ENCODE measurements at regions not wholly inside any gene's neighbourhood (a gene's known extent, or its start where the extent isn't known, plus 50 kb on each side); places are given as distances from the start of the nearest gene placed in this dataset.
"Not testable (repeated sequence)": the region's sequence is repeated elsewhere in the genome, so short reads cannot be mapped to it uniquely, and the experiment has no call there.

DNA sequence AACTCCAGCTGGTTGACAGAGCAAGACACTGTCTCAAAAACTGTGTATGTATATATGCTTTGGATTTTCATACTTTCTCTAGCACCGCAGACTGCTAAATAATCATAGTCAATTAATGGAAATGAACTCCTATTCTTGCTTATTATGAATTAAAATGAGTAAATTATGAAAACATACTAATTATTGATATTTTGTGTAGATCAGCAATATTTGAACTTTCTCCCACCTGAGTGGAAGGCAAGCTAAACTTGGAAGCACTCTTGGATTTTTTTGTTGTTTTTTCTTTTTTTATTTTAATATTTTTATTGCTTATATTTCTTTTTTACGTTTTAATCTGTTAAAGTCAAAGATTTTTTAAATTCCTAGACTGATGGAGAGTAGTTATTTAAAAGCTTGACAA, 201.7 kb downstream of the CDRT15L2 start:
- H3K36me3 ChIP-seq (ENCODE audit: low read depth), result no peaks in the 10 kb centered on the region
- no peak overlapping the region for H2AFZ ChIP-seq
- no peak for DNase-seq
- H3K27ac ChIP-seq, result no peak overlapping the region
- ChIA-PET CTCF (no interaction called here), POLR2A (ENCODE audit: unreplicated experiment) (interaction anchor here (0.6 kb wide), 2 partner anchors 13 to 16 kb away, joined by 5 to 9 read pairs; no protein-coding TSS in a partner anchor)
- no peaks in the 10 kb centered on the region for H3K9me3 ChIP-seq (ENCODE audit: insufficient read depth, low read depth)
- no peaks in the 10 kb centered on the region for H3K4me1 ChIP-seq (replicated peaks; ENCODE audit: insufficient read depth)
- no peak for TF ChIP-seq EZH2 (IDR thresholded peaks at IDR 0.05; ENCODE audit: low read depth)
- TF ChIP-seq, protein P1, sequence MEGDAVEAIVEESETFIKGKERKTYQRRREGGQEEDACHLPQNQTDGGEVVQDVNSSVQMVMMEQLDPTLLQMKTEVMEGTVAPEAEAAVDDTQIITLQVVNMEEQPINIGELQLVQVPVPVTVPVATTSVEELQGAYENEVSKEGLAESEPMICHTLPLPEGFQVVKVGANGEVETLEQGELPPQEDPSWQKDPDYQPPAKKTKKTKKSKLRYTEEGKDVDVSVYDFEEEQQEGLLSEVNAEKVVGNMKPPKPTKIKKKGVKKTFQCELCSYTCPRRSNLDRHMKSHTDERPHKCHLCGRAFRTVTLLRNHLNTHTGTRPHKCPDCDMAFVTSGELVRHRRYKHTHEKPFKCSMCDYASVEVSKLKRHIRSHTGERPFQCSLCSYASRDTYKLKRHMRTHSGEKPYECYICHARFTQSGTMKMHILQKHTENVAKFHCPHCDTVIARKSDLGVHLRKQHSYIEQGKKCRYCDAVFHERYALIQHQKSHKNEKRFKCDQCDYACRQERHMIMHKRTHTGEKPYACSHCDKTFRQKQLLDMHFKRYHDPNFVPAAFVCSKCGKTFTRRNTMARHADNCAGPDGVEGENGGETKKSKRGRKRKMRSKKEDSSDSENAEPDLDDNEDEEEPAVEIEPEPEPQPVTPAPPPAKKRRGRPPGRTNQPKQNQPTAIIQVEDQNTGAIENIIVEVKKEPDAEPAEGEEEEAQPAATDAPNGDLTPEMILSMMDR (conservative IDR thresholded peaks at IDR 0.05), result no peak
- intact Hi-C loops (cut with micrococcal nuclease; ENCODE audit: unreplicated experiment), result no loop called here
- no peaks in the 10 kb centered on the region for H4K20me1 ChIP-seq (ENCODE audit: insufficient read depth)
- no peaks in the 10 kb centered on the region for H3K79me2 ChIP-seq (ENCODE audit: low read depth)
- H3K9me2 ChIP-seq (ENCODE audit: insufficient read depth), result no peaks in the 10 kb centered on the region
- H3F3A ChIP-seq (ENCODE audit: insufficient read depth, low read depth), result no peaks in the 10 kb centered on the region
- no TSS peak for BruUV-seq (replicated peaks)
- H3K4me2 ChIP-seq, result no peak overlapping the region
- no peaks in the 10 kb centered on the region for H3K27me3 ChIP-seq (ENCODE audit: insufficient read depth, low read depth)
- no peak overlapping the region for H3K4me3 ChIP-seq

DNA sequence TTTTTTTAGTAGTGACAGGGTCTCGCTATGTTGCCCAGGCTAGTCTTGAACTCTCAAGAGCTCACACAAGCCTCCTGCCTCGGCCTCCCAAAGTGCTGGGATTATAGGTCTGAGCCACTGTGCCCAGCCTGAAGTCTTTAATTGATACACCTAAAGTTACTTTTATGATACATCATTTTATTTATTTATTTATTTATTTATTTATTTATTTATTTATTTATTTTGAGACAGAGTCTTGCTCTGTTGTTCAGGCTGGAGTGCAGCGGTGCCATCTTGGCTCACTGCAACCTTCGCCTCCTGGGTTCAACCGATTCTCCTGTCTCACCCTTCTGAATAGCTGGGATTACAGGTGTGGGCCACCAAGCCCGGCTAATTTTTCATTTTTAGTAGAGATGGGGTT, 202.3 kb downstream of the CDRT15L2 start:
- H3K27ac ChIP-seq; H3K9me2 ChIP-seq (ENCODE audit: insufficient read depth); POLR2A ChIA-PET (ENCODE audit: unreplicated experiment); H3K79me2 ChIP-seq (ENCODE audit: low read depth); H3K4me3 ChIP-seq; CTCF ChIA-PET; H3F3A ChIP-seq (ENCODE audit: insufficient read depth, low read depth); H3K36me3 ChIP-seq (ENCODE audit: low read depth); BruUV-seq (replicated peaks); H3K9me3 ChIP-seq (ENCODE audit: insufficient read depth, low read depth); H4K20me1 ChIP-seq (ENCODE audit: insufficient read depth); intact Hi-C loops (cut with micrococcal nuclease; ENCODE audit: unreplicated experiment); H3K27me3 ChIP-seq (ENCODE audit: insufficient read depth, low read depth); H2AFZ ChIP-seq; H3K4me2 ChIP-seq; DNase-seq; H3K4me1 ChIP-seq (replicated peaks; ENCODE audit: insufficient read depth): not testable (repeated sequence)

DNA sequence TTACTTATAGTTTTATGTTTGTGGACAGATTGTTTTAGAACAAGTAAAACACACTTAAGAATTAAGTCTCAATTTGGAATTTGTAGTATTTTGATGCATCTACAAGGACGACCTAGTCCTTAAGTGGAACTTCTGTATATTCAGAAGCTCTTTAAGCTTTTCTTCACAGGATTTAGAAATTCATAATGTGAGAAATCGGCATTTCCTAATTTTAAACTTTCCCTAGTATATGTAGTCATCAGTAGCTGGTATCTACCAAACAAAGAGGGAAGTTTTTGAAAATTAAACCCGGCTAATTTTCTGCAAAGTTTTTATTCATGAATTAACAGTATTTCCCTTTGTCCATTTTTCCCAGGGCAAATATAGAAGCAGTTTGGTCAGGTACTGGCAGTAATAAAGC, 203.6 kb downstream of the CDRT15L2 start:
- Histone ChIP-seq H3K27me3 (ENCODE audit: insufficient read depth, low read depth) (no peaks in the 10 kb centered on the region), H3K36me3 (ENCODE audit: low read depth) (no peaks in the 10 kb centered on the region), H3K4me2 (no peak overlapping the region), H3K4me1 (replicated peaks; ENCODE audit: insufficient read depth) (no peaks in the 10 kb centered on the region), H3K4me3 (no peak overlapping the region), H3F3A (ENCODE audit: insufficient read depth, low read depth) (no peaks in the 10 kb centered on the region), H3K27ac (no peak overlapping the region), H2AFZ (no peak overlapping the region), H3K9me3 (ENCODE audit: insufficient read depth, low read depth) (no peaks in the 10 kb centered on the region), H3K79me2 (ENCODE audit: low read depth) (no peaks in the 10 kb centered on the region), H4K20me1 (ENCODE audit: insufficient read depth) (no peaks in the 10 kb centered on the region), H3K9me2 (ENCODE audit: insufficient read depth) (no peaks in the 10 kb centered on the region)
- no TSS peak for BruUV-seq (replicated peaks)
- no peak for DNase-seq
- CTCF ChIA-PET, result no interaction called here
- POLR2A ChIA-PET (ENCODE audit: unreplicated experiment), result no interaction called here
- TF ChIP-seq EZH2 (IDR thresholded peaks at IDR 0.05; ENCODE audit: low read depth), result no peak
- TF ChIP-seq, protein P1 (conservative IDR thresholded peaks at IDR 0.05), result no peak
- intact Hi-C loops (cut with micrococcal nuclease; ENCODE audit: unreplicated experiment), result no loop called here

DNA sequence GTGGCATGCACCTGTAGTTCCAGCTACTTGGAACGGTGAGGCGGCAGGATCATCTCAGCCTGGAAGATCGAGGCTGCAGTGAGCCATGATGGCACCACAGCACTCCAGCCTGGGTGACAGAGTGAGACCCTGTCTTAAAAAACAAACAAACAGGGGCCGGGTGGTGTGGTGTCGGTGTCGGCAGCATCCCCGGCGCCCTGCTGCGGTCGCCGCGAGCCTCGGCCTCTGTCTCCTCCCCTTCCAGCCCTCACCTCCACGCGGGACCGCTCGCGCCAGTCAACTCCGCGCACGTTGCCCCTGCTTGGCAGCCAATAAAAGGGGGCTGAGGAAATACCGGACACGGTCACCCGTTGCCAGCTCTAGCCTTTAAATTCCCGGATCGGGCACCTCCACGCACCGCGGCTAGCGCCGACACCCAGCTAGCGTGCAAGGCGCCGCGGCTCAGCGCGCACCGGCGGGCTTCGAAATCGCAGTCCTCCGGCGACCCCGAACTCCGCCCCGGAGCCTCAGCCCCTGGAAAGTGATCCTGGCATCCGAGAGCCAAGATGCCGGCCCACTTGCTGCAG, 204.7 kb downstream of the CDRT15L2 start:
- ChIA-PET CTCF (interaction anchor here (0.7 kb wide), 1 partner anchor 600 kb away, joined by 11 read pairs; no protein-coding TSS in a partner anchor), POLR2A (ENCODE audit: unreplicated experiment) (interaction anchor here (0.6 kb wide), 1 partner anchor 148 kb away, joined by 4 read pairs; no protein-coding TSS in a partner anchor)
- no peaks in the 10 kb centered on the region for H3K9me3 ChIP-seq (ENCODE audit: insufficient read depth, low read depth)
- H3F3A ChIP-seq (ENCODE audit: insufficient read depth, low read depth), result no peaks in the 10 kb centered on the region
- H4K20me1 ChIP-seq (ENCODE audit: insufficient read depth), result no peaks in the 10 kb centered on the region
- no peak for DNase-seq
- H3K9me2 ChIP-seq (ENCODE audit: insufficient read depth), result no peaks in the 10 kb centered on the region
- H3K27ac ChIP-seq, result no peak overlapping the region
- intact Hi-C loops (cut with micrococcal nuclease; ENCODE audit: unreplicated experiment), result no loop called here
- H3K4me2 ChIP-seq, result no peak overlapping the region
- H3K4me1 ChIP-seq (replicated peaks; ENCODE audit: insufficient read depth), result no peaks in the 10 kb centered on the region
- H2AFZ ChIP-seq, result no peak overlapping the region
- no peak overlapping the region for H3K4me3 ChIP-seq
- no peaks in the 10 kb centered on the region for H3K79me2 ChIP-seq (ENCODE audit: low read depth)
- no peaks in the 10 kb centered on the region for H3K27me3 ChIP-seq (ENCODE audit: insufficient read depth, low read depth)
- H3K36me3 ChIP-seq (ENCODE audit: low read depth), result no peaks in the 10 kb centered on the region
- no TSS peak for BruUV-seq (replicated peaks)
- TF ChIP-seq EZH2 (IDR thresholded peaks at IDR 0.05; ENCODE audit: low read depth), result no peak
- TF ChIP-seq, protein P1 (conservative IDR thresholded peaks at IDR 0.05), result no peak
